Right lobe of liver (tissue), 4 donors: ENCODE measurements at regions not wholly inside any gene's neighbourhood (a gene's known extent, or its start where the extent isn't known, plus 50 kb on each side); places are given as distances from the start of the nearest gene placed in this dataset.
"Not testable (repeated sequence)": the region's sequence is repeated elsewhere in the genome, so short reads cannot be mapped to it uniquely, and the experiment has no call there.

Experiments
- CTCF ChIP-seq, 4 donors: fragments of 200-600 bp in 3 of 4; fragments of 450-650 bp in 1 of 4; IDR thresholded peaks; one replicate each; pipeline versions ENCODE4 v1.5.1 to v1.8.0; 2016 to 2022; ENCODE audit warnings: antibody characterized with exemption in 4 of 4, mild to moderate bottlenecking in 2 of 4
- POLR2A ChIP-seq: fragments of 450-650 bp; IDR thresholded peaks from one replicate; pipeline ENCODE4 v1.6.1; 2017; ENCODE audit warnings: antibody characterized with exemption, mild to moderate bottlenecking
- donor health status: DM: no; HTN: no; CAD: no.
- donor health status: DM: no; HTN: no; CAD: no.
- donor health status: DM: no; HTN: yes; CAD: no.

DNA sequence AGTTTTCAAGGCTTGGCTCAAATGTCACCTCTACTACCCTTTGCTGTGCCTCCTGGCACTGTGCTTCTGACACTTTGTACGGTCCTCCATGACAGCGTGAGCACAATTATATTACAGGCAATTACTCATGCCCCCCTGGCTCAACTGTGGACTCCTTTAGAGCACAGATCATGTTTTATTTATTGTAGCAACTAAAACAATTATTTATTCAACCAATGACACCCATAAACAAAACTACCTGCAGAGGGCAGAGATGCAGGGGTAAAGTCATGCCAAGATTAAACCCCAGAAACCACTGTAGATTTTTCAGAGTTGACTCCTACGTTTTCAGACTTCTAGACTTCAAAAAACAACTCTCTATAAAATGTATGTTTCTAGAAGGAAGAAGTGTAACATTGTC lies 72.8 kb upstream of the PLEKHM1 start:
- TF ChIP-seq CTCF (IDR thresholded peaks at IDR 0.05) = peak in 1 of 4 donors; percentile 5
- TF ChIP-seq POLR2A = not testable (repeated sequence)
